Stromal cell of bone marrow (primary cell): ENCODE measurements at regions not wholly inside any gene's neighbourhood (a gene's known extent, or its start where the extent isn't known, plus 50 kb on each side); places are given as distances from the start of the nearest gene placed in this dataset.
"Not testable (repeated sequence)": the region's sequence is repeated elsewhere in the genome, so short reads cannot be mapped to it uniquely, and the experiment has no call there.

ENCODE experiments used
- DNase-seq: peaks from one replicate; pipeline ENCODE4 v3.0.0-alpha.2; 2012; ENCODE audit warnings: low read depth

DNA sequence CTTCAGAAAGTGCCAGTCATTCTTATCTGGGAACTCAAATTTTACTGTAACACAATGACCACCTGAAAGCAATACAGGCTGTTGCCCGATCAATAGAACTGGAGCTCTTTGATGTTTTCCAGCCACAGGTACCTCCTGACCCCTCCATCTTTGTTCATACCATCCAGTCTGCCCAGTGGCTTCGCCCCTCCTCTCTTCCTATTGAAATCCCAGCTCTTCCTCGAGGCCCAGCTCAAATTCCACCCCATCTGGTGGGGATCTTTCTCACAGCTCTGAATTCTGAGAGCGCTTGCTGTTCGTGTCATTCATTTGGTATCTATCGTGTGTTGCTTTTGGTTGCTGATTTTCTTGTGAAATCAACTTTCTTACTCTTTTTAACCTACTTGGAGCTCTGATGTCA, 87.9 kb upstream of the CNKSR3 start:
- DNase-seq = no peak

DNA sequence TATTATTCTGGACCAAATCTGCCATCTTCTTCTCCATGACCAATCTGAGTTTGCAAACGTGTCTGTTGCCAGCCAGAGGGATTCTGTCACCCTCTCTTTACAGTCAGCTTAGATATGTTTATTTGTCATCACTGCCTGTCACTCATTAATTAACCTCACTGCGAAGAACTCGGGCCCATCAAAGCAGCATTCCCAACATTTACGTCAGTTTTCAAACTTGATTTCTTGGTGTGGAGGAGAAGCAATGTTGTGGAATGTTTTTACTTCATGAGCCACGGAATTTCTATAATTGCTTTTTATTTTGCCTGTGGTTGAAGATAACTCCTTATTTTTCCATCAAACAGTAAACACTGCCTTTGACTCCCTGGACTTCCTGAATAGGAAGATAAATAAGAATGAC, 91.8 kb upstream of the CNKSR3 start:
- DNase-seq = no peak

DNA sequence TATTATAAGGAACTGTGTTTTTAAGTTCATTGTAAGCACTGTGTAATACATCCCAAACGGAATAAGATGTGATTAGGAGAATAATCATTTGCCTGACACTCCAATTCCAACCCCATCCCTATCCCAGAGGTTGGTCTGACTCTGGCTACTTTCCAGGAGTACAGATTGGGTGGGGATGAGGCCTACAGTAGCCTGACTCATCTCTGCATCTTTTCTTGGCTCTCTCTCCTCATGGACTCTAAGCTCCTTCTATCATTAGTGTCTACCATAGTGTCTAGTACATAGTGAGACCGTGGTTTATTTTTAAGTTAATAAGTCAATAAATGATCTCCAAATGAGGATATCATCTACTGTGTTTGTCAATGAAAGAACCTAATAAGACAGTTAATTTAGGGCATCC, 92.2 kb upstream of the CNKSR3 start:
- no peak for DNase-seq

DNA sequence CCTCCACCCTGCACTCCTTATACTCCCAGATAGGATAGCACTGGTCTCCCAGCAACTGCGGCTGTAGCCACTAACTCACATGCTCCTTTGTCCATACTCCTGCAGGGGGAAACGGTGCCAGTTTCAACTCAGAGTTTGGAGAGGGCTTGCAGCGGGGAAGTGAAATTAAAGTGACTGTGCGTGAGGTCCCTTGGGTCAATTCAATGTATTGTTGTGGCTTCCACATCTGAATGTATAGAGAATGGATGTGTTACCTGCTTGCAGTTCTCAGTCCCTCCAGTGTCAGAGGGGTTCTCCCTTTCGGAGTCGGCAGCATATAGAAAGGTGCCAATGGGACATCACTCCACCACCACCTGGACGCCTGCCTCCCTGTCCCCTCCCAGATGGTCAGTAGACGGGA, 93.6 kb upstream of the CNKSR3 start:
- DNase-seq = no peak

DNA sequence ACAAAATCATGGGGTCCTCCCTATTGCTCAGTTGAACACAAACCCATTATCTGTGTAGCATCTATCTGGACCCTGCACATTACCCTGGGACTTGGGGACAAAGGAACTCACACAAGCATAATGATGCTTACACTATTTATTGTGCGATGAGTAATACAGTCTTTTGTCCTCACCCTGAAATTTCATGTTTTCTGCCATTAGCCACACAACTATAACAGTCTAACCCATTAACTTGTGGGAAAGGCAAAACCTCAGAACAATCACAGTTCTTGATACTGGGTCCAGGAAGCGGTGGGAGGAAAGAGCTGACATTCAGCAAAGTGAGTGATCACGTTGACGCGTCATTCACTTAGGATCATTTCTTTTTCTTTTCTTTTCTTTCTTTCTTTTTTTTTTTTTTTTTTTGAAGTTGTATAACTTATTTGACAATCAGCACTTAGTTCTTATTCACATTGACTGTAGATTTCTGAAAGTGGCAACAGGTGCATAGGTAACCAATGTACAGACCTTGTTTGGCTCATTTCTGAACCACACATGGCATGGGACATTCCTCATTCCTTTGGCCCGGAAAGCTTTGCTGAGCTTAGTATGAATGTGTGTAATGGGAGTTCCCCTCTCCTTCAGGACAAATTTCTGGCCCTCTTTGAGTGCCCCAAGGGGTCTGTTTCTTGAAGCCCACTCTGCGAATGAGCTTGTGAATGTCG, 94.8 kb upstream of the CNKSR3 start:
- peak; percentile 53 for DNase-seq

DNA sequence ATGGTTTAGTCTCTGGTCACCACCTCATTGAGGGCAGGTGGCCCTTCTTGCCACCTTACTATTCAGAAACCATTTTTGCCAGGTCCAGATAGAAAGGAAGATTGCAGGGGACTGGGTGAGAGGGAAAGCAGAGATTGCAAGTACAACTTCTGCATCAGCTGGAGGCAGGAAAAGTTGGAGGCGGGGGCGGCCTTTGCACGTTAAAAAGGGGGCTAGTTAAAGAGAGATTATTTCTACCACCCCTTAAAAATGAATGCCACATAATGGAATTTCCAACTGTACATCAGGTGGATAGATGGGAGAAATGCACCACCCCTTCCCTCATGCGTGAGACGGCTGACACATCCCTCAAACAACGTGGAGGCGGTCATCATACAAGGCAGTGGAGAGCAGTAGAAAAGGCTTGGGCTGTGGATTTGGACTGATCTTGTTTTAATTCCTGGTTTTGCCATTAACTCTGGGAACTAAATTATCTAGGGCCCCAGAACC, 95.4 kb upstream of the CNKSR3 start:
- DNase-seq = no peak

DNA sequence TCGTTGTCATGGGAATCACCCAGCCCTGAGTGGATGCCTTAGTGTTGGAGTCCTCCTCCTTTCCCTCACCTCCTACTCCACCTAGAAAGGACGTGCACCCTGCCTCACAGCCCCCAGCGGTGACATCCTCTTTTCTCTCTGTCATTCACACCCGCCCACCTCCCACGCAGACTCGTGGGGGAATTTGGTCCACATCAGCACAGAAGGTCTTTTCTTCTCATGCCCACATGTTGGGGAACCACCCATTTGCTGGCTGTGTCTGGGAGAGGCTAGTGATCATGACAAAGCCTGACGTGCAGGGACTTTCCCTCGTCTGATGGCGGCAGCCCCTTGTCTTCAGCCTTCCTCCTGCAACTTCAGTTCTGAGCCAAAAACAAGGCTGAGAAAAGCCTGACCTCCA, 96.0 kb upstream of the CNKSR3 start:
- no peak for DNase-seq

DNA sequence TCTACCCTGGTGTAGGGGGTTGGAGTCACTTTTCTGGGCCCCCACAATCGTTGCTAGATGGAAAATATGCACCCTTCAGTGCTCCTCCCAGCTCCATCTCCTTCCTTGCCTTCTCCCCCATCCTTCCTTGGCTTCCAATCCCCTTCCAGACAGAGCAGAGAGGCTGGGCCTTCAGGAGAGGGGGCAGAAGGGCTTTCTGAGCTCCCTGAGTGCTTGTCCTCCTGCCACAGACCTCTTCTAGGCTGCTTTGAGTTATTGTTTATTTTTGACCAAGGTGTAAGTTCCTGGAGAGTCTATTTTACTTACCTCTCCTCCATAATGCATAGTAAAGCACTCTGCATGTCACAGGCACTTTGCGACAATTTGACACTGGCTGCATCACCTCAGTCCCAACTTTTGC, 96.4 kb upstream of the CNKSR3 start:
- DNase-seq = no peak

DNA sequence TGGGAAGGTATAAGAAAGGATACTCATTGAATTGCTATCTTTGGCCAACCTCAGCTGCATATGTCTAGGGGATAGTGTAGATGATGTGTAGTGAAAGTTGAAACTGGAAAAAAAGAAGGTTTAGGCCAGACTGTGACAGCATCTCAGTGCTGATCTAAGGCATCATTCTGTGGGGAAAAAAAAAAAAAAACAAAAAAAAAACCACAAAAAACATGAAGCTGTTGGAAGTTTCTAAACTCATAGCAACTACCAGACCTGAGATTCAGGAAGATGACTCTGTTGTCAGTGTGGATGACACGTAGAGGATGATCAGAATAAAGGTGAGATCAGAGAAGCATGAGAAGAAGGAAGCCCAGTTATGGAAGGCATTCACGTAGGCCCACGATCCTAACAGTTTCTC, 100.8 kb upstream of the CNKSR3 start:
- DNase-seq = no peak

DNA sequence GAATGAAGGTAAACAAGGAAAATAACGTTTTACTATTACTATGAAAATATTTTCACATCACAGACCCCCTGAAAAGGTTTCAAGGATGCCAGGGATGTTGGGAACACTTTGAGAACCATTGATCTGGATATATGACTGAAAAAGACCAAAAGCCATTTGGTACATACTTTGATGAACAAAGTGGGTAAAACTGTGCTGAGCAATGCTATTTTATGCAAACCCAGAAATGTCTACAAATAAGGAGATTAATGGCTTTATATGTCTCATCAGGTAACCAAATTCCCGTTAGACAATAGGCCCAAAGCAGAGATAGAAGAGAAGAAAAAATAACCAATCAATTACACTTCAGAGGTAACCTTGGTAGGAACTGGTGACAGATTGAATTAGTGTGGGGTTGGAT, 101.4 kb upstream of the CNKSR3 start:
- no peak for DNase-seq

DNA sequence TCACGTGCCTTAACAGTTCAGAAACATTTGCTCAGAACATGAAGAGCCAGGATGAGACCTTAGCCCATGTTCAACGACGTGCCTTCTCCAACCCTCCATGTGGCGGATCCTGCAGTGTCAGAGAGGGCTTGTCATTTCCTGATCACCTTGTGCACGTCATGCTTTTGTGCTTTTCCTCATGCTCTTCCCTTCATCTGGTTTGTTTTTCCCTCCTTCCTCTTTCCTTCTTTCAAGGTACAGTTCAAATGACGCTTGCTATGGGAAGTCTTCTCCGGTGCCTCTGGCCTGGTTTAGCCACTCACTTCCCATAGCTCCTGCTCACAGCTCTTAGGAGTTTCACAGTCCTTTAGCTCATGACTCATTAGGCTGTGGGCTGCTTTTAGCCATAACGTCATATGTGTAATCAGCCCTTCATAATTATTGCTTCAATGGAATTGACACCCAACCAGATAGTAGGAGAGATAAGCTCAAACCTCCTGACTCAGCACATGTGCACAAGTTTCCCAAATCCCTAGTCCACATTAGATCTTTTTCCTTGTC, 102.7 kb upstream of the CNKSR3 start:
- peak; percentile 47 for DNase-seq

DNA sequence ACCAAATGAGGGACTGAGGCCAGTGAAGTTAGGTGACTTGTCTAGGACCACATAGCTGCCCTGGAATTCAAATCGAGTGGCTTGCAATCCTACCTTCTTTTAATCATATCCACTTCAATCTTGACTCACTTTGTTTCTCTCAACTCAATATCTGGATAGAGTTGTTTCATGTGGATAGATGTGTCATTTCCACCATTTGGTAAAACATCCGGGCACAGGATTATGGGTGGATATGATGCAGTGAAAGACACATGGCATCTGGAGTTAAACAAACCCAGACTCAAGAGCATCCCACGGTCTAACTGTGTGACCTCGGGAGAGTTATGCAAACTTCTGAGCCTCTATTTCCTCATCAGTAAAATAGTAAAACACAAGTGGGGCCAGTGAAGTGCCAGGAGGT, 103.6 kb upstream of the CNKSR3 start:
- DNase-seq = peak; percentile 35

DNA sequence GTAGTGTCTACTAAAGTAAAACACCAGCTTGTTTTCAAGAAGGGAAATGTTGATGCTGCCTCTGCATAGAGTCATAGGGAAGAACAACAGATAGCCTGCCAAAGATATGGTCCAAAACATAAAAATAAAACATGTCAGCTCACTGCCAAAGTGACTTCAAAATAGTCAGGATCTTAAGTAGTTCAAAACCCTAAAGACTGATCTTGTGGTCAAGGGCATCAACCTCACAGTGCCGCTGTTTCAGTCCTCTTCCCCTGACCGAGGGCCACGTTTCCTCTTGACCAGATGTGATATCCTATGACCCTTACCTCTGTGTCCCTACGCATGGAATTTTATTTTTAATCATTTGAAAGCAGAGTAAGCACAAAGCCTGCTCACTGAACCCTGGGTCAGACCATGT, 104.2 kb upstream of the CNKSR3 start:
- DNase-seq = no peak

DNA sequence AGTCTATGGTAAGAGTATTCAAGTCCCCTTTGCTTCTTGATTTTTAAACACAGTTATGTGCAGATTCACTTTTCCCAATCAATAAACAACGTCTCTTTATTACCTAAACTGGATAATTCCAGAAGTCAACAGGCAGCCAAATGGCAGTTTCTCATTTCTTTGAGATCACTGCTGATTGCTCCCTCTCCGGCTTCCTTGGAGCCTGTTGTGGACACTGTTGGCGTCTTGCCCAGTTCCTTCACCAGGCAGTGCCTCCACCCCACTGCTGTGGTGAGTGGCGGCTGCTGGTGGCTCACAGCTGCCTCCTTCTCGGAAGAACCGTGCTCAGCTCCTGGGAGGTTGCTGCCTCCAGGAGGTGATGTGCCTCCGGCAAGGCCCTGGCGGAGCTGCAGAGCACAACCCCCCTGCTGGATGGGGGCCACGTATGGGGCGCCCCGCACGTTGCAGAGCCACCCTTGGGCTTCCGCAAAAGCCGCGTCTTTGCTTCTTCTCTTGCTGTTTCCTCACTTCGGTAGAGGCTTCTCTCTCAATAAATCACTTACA, 105.1 kb upstream of the CNKSR3 start:
- peak; percentile 63 for DNase-seq

DNA sequence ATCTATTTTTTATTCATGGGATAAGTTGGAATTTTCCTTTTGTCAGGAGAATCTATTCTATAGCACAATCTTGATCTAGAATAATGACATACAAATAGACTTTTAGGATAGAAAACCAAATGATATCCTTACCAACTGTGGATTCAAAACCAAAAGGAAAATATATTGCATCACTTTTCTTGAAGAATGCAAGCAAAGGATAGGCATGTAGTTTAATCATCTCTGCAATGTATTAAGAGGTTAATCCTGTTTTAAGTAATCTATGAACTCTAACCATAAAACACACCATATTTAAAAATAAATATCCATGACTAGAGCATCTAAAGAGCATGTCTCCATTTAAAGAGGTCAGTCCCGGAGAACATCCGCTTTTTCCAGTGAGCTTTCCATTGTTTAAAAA, 106.7 kb upstream of the CNKSR3 start:
- DNase-seq = no peak

DNA sequence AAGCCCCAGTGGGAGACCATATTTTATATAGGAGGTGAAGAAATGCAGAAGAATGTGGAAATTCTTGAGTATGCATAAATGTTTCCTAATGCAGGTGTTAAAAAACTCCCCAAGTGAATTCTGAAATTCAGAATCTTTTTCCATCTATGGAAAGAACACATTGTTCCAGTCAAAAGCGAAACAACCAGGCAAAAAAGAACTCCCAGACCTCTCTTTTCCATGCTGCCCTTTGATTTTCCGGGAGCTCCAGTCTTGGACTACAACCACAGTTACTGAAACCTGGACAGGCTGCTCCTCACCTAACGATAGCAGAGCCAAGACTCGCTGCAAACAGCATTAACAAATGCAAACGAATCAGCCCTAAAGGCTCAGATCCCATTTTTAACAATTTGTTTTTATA, 108.7 kb upstream of the CNKSR3 start:
- DNase-seq = no peak

DNA sequence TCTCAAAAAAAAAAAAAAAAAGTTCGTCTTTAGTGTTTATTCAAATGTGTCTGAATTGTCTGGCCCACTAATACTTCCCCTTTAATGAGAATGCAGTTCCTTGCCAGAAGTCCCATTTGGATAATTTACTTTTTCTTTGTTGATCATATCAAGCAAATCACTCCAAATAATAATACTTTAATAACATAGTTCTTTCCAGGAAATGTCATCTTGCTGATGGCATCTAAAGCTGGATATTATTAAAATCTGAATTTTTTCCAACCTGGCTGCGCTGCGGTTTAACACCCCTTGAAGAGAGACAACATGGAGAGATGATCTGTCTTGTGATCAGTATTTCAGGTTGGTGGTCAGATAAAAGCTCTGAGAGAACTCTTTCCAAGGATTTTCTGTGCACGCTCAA, 111.2 kb upstream of the CNKSR3 start:
- DNase-seq = no peak

DNA sequence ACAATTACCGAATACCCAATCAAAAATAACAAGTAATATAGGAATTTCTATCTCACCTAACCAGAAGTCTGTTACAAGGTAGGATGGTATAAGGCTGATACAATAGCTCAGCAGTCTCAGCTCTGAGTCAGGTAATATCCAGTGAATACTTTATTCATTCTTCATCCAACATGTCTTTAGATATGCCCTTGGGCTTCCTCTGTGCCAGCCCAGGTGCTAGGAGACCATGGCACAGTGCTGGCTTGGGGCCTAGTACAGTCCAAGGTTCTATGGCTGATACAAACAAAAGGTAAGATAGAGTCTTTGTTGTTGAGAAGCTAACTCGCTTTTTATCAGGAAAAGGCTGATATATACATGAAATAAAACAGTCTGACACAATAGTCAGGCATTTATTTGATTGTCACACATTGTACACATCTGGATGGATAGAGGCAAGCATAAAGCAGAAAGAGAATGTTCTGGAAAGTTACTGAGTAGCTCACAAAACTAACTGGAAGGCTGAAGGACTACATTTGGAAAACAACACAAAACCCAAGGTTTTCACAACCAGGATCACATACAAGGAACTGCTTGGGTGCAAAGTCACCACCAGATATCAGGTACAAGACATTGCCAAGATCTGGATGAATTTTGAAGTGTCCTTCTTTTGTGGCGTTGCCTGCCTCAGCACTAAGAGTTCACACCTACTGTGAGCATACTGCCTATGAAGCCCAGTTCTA, 110.4 kb upstream of the SCAF8 start:
- no peak for DNase-seq

DNA sequence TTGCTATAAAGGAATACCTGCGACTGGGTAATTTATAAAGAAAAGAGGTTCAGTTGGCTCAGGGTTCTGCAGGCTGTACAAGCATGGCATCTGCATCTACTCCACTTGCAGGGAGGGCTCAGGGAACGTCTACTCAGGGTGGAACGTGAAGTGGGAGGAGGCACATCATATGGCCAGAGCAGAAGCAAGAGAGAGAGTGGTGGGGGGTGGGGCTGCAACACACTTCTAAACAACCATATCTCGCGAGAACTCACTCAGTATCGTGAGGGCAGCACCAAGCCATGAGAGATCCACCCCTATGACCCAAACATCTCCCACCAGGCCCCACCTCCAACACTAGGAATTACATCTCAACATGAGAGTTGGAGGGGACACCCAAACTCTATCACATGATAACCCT, 109.8 kb upstream of the SCAF8 start:
- no peak for DNase-seq

DNA sequence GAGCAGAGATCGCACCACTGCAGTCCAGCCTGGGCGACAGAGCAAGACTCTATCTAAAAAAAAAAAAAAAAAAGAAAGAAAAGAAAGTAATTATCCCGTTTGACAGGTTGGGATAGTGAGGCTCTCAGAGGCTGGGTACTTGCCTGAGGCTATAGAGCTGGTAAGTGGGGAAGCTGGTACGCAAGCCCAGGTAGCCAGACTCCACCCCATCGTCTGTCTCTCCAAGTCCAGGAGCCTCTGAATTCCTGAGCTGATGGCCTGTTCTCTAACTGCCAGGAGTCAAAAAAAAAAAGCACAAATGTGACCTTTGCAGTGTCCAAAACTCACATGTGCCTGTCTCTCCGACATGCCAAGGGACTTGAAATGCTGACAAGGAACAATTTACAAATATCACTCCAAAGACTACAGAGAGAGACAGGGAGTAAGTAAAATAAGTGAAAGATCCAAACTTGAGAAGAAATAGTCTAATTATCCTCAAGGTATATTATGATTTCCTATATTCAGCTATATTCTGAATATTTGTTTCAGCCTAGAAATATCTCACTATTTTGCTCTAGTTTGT, 109.1 kb upstream of the SCAF8 start:
- DNase-seq = no peak

DNA sequence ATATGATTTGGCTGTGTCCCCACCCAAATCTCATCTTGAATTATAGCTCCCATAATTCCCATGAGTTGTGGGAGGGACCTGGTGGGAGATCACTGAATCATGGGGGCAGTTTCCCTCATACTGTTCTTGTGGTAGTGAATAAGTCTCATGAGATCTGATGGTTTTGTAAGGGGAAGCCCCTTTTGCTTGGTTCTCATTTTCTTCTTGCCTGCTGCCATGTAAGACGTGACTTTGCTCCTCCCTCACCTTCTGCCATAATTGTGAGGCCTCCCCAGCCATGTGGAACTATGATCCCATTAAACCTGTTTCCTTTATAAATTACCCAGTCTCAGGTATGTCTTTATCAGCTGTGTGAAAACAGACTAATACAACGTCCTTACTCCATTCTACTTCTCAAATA, 108.5 kb upstream of the SCAF8 start:
- DNase-seq = not testable (repeated sequence)

DNA sequence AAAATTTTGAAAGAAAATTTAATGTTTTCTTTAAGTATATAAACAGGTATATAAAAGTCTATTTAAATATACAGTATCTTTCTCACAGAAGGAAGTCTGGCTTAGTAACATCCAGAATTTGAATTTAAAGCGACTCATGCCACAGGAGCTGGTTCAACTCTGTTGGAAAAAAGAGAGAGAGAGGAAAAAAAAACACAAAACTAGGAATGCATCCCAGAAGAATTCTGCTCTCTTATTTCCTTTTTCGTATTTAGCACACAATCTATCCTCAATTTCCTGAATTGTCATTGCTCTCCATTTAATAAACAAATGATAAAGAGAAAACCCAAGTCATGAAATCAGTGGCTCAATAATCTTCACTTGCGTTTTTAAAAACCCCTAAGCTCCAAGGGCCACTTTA, 107.5 kb upstream of the SCAF8 start:
- no peak for DNase-seq

DNA sequence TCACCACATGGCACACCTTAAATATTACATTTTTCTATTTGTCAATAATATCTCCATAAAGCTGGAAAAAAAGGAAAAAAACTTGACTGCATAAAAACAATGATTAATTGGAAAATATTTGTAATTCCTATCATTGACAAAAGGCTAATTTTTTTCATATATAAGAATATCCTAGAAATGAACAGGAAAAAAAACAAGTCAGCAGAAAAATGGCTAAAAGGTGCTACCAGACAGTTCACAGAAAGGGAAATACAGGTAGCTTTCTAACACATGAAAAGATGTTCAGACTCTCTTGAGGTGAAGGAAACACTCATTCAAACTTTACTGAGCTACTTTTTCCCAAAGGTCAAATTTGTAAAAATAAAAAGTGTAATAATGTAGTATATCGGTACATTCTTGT, 104.1 kb upstream of the SCAF8 start:
- DNase-seq = no peak
